Lung (tissue), 11 donors: ENCODE measurements at regions not wholly inside any gene's neighbourhood (a gene's known extent, or its start where the extent isn't known, plus 50 kb on each side); places are given as distances from the start of the nearest gene placed in this dataset.
A peak's percentile ranks its signal among the peaks of the same experiment; 100 is the strongest.

Experiments used
- ATAC-seq: fragments of 200-7000 bp; cut with Tn5 transposase; one replicate; pipeline ENCODE4 v1.9.1; 2020; ENCODE audit warnings: moderate number of reproducible peaks; ENCODE audit not compliant: insufficient read depth, low FRiP score
- DNase-seq, 3 donors: peaks; one replicate each; pipeline ENCODE4 v3.0.0-alpha.2; 2013 to 2017
- H3K27ac ChIP-seq, 2 donors: one replicate each; pipeline ENCODE4 v1.5.1; 2013; ENCODE audit warnings: mild to moderate bottlenecking in 2 of 2, moderate library complexity in 2 of 2, control low read depth in 1 of 2, inconsistent platforms in 1 of 2, low read depth in 1 of 2, low read length in 1 of 2
- H3K27me3 ChIP-seq, 3 donors: one replicate each; pipeline ENCODE4 v1.5.1; 2013; ENCODE audit warnings: low read length in 2 of 3; ENCODE audit not compliant: control insufficient read depth in 3 of 3, insufficient read depth in 3 of 3
- H3K36me3 ChIP-seq, 4 donors: one replicate each; pipeline ENCODE4 v1.5.1; 2013; ENCODE audit warnings: low read length in 4 of 4, mild to moderate bottlenecking in 1 of 4, moderate library complexity in 1 of 4; ENCODE audit not compliant: control insufficient read depth in 4 of 4, insufficient read depth in 4 of 4
- H3K4me1 ChIP-seq, 5 donors: one replicate each; pipeline ENCODE4 v1.5.1; 2013; ENCODE audit warnings: low read length in 5 of 5, mild to moderate bottlenecking in 2 of 5, moderate library complexity in 1 of 5; ENCODE audit not compliant: control insufficient read depth in 5 of 5, insufficient read depth in 5 of 5
- H3K4me3 ChIP-seq: one replicate; pipeline ENCODE4 v1.5.1; 2013; ENCODE audit warnings: mild to moderate bottlenecking, control low read depth, moderate library complexity
- H3K9ac ChIP-seq, 2 donors: one replicate each; pipeline ENCODE4 v1.5.1; 2013; ENCODE audit warnings: low read length in 2 of 2, control low read depth in 1 of 2; ENCODE audit not compliant: insufficient read depth in 1 of 2
- H3K9me3 ChIP-seq, 4 donors: one replicate each; pipeline ENCODE4 v1.5.1; 2013; ENCODE audit warnings: low read length in 3 of 4, mild to moderate bottlenecking in 1 of 4, moderate library complexity in 1 of 4; ENCODE audit not compliant: control insufficient read depth in 4 of 4, insufficient read depth in 3 of 4
- WGBS, 2 donors: extraction: QIAGEN DNeasy Blood & Tissue Kit; methylation state at CpG; one replicate each; pipeline ENCODE4 v1.1.7; 2013; 5-methylcytosine and 5-hydroxymethylcytosine counted together
- TF ChIP-seq, protein P1 (sequence below): IDR thresholded peaks from 2 replicates; pipeline ENCODE4 v1.5.1; 2012; ENCODE audit warnings: mild to moderate bottlenecking; ENCODE audit errors: control extremely low read depth, extremely low read depth
- donor health status: control.
- donor health status: control.
- donor health status: Bipolar disorder and iron deficiency.
- donor health status: healthy.
- donor health status: DM: yes; HTN: yes; CAD: no.

DNA sequence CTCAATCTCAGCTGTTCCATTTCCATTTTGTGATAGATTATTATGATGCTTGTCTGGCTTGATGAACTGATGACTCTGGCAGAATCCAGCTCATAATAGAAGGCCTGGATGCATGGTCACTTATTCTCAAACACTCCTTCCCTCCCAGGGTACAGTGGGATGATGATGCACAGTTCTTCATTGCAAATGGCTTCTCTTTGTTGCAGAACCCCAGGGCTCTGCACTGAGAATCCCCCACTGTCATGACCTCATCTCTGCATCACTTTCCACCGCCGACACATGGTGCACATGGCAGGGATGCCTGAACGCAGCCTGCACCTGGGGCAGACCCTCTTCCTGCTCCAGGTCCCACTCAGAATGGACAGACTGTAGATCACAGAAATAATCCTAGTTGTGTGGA, 515.6 kb upstream of the NR2F2 start:
- Histone ChIP-seq H3K27me3 (no peaks in the 10 kb centered on the region), H3K4me1 (no peaks in the 10 kb centered on the region), H3K27ac (no peak overlapping the region), H3K9ac (no peak overlapping the region), H3K4me3 (no peak overlapping the region), H3K36me3 (no peaks in the 10 kb centered on the region), H3K9me3 (no peaks in the 10 kb centered on the region)
- DNase-seq (no peak), ATAC-seq (no peak)
- TF ChIP-seq, protein P1, sequence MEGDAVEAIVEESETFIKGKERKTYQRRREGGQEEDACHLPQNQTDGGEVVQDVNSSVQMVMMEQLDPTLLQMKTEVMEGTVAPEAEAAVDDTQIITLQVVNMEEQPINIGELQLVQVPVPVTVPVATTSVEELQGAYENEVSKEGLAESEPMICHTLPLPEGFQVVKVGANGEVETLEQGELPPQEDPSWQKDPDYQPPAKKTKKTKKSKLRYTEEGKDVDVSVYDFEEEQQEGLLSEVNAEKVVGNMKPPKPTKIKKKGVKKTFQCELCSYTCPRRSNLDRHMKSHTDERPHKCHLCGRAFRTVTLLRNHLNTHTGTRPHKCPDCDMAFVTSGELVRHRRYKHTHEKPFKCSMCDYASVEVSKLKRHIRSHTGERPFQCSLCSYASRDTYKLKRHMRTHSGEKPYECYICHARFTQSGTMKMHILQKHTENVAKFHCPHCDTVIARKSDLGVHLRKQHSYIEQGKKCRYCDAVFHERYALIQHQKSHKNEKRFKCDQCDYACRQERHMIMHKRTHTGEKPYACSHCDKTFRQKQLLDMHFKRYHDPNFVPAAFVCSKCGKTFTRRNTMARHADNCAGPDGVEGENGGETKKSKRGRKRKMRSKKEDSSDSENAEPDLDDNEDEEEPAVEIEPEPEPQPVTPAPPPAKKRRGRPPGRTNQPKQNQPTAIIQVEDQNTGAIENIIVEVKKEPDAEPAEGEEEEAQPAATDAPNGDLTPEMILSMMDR = no peak
- 94 to 95% methylated on average over 3 of the region's 3 CpGs for WGBS, 2 donors

DNA sequence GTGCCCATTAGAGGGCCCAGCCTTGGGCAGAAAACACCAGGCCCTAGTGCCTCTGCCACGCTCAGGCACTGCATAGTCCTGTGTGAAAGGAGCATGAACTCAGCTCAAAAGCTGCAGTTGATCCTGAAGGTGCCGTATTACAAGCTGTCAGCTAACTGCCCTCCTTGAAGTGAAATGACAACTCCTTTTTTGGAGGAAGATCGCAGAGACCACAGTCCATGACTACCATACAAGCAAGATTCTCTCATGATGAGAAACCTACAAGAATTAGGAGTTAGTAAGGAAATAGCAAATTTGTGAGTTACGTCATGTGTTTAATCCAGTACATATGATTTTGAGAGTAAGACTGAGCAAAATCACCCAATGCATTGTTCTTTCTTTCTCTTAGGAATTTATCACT, 513.9 kb upstream of the NR2F2 start:
- no peaks in the 10 kb centered on the region for H3K36me3 ChIP-seq
- no peaks in the 10 kb centered on the region for H3K9me3 ChIP-seq
- DNase-seq (no peak), ATAC-seq (no peak)
- H3K4me1 ChIP-seq = no peaks in the 10 kb centered on the region
- WGBS, 2 donors = 91 to 93% methylated on average over 4 of the region's 4 CpGs
- no peak overlapping the region for H3K4me3 ChIP-seq
- TF ChIP-seq, protein P1 = no peak
- H3K27me3 ChIP-seq = no peaks in the 10 kb centered on the region
- H3K27ac ChIP-seq = no peak overlapping the region
- no peak overlapping the region for H3K9ac ChIP-seq

DNA sequence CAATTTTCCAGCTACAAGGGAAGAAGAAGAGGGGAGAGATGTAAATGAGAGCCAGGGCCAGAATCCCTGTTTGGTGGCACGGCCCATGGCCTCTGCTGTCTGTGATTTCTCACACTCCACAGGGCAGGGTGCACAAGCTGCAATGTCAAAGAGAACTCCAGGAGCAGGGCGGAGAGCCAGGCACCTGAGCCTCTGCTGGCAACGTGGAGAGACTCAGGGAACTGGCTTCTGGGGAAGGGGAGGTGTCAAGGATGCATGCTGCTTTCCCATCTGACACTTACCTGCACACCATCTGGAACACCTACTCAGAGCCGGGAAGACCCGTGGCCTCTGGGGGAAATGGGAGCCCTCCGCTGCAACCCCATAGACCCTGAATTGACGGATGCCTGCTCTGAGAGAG, 507.5 kb upstream of the NR2F2 start:
- Histone ChIP-seq H3K36me3 (no peaks in the 10 kb centered on the region), H3K27ac (no peak overlapping the region), H3K4me1 (peaks cover 0 to 17% (median 9%) of the 10 kb centered on the region in 5 donors), H3K27me3 (no peaks in the 10 kb centered on the region), H3K9me3 (no peaks in the 10 kb centered on the region), H3K4me3 (no peak overlapping the region), H3K9ac (no peak overlapping the region)
- 80 to 81% methylated on average over 7 of the region's 7 CpGs for WGBS, 2 donors
- DNase-seq (no peak), ATAC-seq (no peak)
- TF ChIP-seq, protein P1 = no peak

DNA sequence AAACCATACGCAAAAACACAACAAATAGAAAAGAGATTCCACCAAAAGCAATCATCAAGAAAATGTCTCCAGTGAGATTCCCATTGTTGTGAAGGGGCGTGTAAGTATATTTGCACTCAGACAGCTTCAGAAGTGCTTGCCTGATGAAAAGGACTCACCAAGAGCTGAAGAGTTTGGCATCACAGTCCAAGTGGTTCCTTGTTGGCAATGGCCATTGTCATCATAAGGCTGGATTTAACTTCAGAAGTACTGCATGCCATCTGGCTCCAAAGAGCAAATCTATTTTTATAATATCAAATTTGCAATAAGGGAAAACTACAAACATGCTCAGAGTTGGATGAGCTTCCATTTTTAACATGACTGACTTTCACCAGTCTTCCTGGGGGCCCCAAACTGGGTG, 505.3 kb upstream of the NR2F2 start:
- ATAC-seq = no peak
- TF ChIP-seq, protein P1 = no peak
- Histone ChIP-seq H3K4me1 (peaks cover 0 to 28% (median 9%) of the 10 kb centered on the region in 5 donors), H3K27ac (no peak overlapping the region), H3K9ac (no peak overlapping the region), H3K4me3 (no peak overlapping the region), H3K27me3 (no peaks in the 10 kb centered on the region), H3K9me3 (no peaks in the 10 kb centered on the region), H3K36me3 (no peaks in the 10 kb centered on the region)
- 80 to 87% methylated on average over 2 of the region's 2 CpGs for whole genome bisulfite sequencing, 2 donors
- peak in 2 of 3 donors; percentile 39 to 63 for DNase-seq
